ENCODE measurements at regions not wholly inside any gene's neighbourhood (a gene's known extent, or its start where the extent isn't known, plus 50 kb on each side); places are given as distances from the start of the nearest gene placed in this dataset.

GRCh38 chr7:40972426-40972825 is 730.5 kb downstream of the INHBA start:
- no peaks in the 10 kb centered on the region for H3K36me3 ChIP-seq (ENCODE audit: control insufficient read depth, insufficient read depth, low read length)
- DNase-seq (ENCODE audit: low read depth in 4 of 6, low spot score in 6 of 6): no peak

GRCh38 chr7:40969641-40970040 is 733.2 kb downstream of the INHBA start:
- H3K4me3 ChIP-seq (ENCODE audit: low read depth, low read length): no peak overlapping the region
- DNase-seq (ENCODE audit: low read depth in 4 of 6, low spot score in 6 of 6): no peak
- no CpG with 5 or more reads among the region's 1 CpG for WGBS (ENCODE audit: insufficient coverage)

More at GRCh38 chr7:40972426-40972825, 730.5 kb downstream of the INHBA start:
- Histone ChIP-seq H3K4me3 (ENCODE audit: low read depth, low read length) (no peak overlapping the region), H3K27me3 (ENCODE audit: control insufficient read depth, insufficient read depth, low read length) (no peaks in the 10 kb centered on the region), H3K9me3 (ENCODE audit: control insufficient read depth, insufficient read depth, low read length) (no peaks in the 10 kb centered on the region), H3K27ac (ENCODE audit: low read depth, low read length) (no peak overlapping the region), H3K4me1 (ENCODE audit: control insufficient read depth, insufficient read depth, low read length) (no peaks in the 10 kb centered on the region)
- 60% methylated on average over 1 of the region's 1 CpG for WGBS (ENCODE audit: insufficient coverage)

GRCh38 chr7:40966693-40967092 is 736.2 kb downstream of the INHBA start:
- no peaks in the 10 kb centered on the region for H3K4me1 ChIP-seq (ENCODE audit: control insufficient read depth, insufficient read depth, low read length)
- WGBS (ENCODE audit: insufficient coverage): 100% methylated on average over 2 of the region's 2 CpGs
- H3K27me3 ChIP-seq (ENCODE audit: control insufficient read depth, insufficient read depth, low read length): no peaks in the 10 kb centered on the region
- no peak overlapping the region for H3K27ac ChIP-seq (ENCODE audit: low read depth, low read length)
- no peak for DNase-seq (ENCODE audit: low read depth in 4 of 6, low spot score in 6 of 6)
- no peaks in the 10 kb centered on the region for H3K36me3 ChIP-seq (ENCODE audit: control insufficient read depth, insufficient read depth, low read length)
- no peak overlapping the region for H3K4me3 ChIP-seq (ENCODE audit: low read depth, low read length)
- no peaks in the 10 kb centered on the region for H3K9me3 ChIP-seq (ENCODE audit: control insufficient read depth, insufficient read depth, low read length)

More at GRCh38 chr7:40969641-40970040, 733.2 kb downstream of the INHBA start:
- Histone ChIP-seq H3K9me3 (ENCODE audit: control insufficient read depth, insufficient read depth, low read length) (no peaks in the 10 kb centered on the region), H3K36me3 (ENCODE audit: control insufficient read depth, insufficient read depth, low read length) (no peaks in the 10 kb centered on the region), H3K27me3 (ENCODE audit: control insufficient read depth, insufficient read depth, low read length) (no peaks in the 10 kb centered on the region), H3K27ac (ENCODE audit: low read depth, low read length) (no peak overlapping the region), H3K4me1 (ENCODE audit: control insufficient read depth, insufficient read depth, low read length) (no peaks in the 10 kb centered on the region)

GRCh38 chr7:40965774-40966173 is 737.1 kb downstream of the INHBA start:
- no peaks in the 10 kb centered on the region for H3K9me3 ChIP-seq (ENCODE audit: control insufficient read depth, insufficient read depth, low read length)
- DNase-seq (ENCODE audit: low read depth in 4 of 6, low spot score in 6 of 6): no peak
- no CpG with 5 or more reads among the region's 1 CpG for WGBS (ENCODE audit: insufficient coverage)
- no peaks in the 10 kb centered on the region for H3K27me3 ChIP-seq (ENCODE audit: control insufficient read depth, insufficient read depth, low read length)
- H3K4me3 ChIP-seq (ENCODE audit: low read depth, low read length): no peak overlapping the region
- no peaks in the 10 kb centered on the region for H3K36me3 ChIP-seq (ENCODE audit: control insufficient read depth, insufficient read depth, low read length)
- no peak overlapping the region for H3K27ac ChIP-seq (ENCODE audit: low read depth, low read length)
- no peaks in the 10 kb centered on the region for H3K4me1 ChIP-seq (ENCODE audit: control insufficient read depth, insufficient read depth, low read length)

- H3K4me3 ChIP-seq (ENCODE audit: low read depth, low read length): no peak overlapping the region
- no peak overlapping the region for H3K27ac ChIP-seq (ENCODE audit: low read depth, low read length)
- WGBS (ENCODE audit: insufficient coverage): 0% methylated on average over 1 of the region's 1 CpG
- H3K36me3 ChIP-seq (ENCODE audit: control insufficient read depth, insufficient read depth, low read length): no peaks in the 10 kb centered on the region
- H3K4me1 ChIP-seq (ENCODE audit: control insufficient read depth, insufficient read depth, low read length): no peaks in the 10 kb centered on the region
- no peaks in the 10 kb centered on the region for H3K27me3 ChIP-seq (ENCODE audit: control insufficient read depth, insufficient read depth, low read length)
- H3K9me3 ChIP-seq (ENCODE audit: control insufficient read depth, insufficient read depth, low read length): no peaks in the 10 kb centered on the region
- no peak for DNase-seq (ENCODE audit: low read depth in 4 of 6, low spot score in 6 of 6)
Measured at GRCh38 chr7:40965016-40965415, 737.9 kb downstream of the INHBA start.

- Histone ChIP-seq H3K36me3 (ENCODE audit: control insufficient read depth, insufficient read depth, low read length) (no peaks in the 10 kb centered on the region), H3K27ac (ENCODE audit: low read depth, low read length) (no peak overlapping the region)
Measured at GRCh38 chr7:40964610-40965009, 738.3 kb downstream of the INHBA start.

GRCh38 chr7:40959955-40960354 is 742.9 kb downstream of the INHBA start:
- no peak overlapping the region for H3K27ac ChIP-seq (ENCODE audit: low read depth, low read length)
- 71% methylated on average over 1 of the region's 1 CpG for WGBS (ENCODE audit: insufficient coverage)
- DNase-seq (ENCODE audit: low read depth in 4 of 6, low spot score in 6 of 6): no peak

More at GRCh38 chr7:40964610-40965009, 738.3 kb downstream of the INHBA start:
- Histone ChIP-seq H3K4me1 (ENCODE audit: control insufficient read depth, insufficient read depth, low read length) (no peaks in the 10 kb centered on the region), H3K9me3 (ENCODE audit: control insufficient read depth, insufficient read depth, low read length) (no peaks in the 10 kb centered on the region), H3K4me3 (ENCODE audit: low read depth, low read length) (no peak overlapping the region), H3K27me3 (ENCODE audit: control insufficient read depth, insufficient read depth, low read length) (no peaks in the 10 kb centered on the region)
- no peak for DNase-seq (ENCODE audit: low read depth in 4 of 6, low spot score in 6 of 6)
- no CpG with 5 or more reads among the region's 2 CpGs for WGBS (ENCODE audit: insufficient coverage)

GRCh38 chr7:40948239-40948638 is 754.7 kb downstream of the INHBA start:
- Histone ChIP-seq H3K4me3 (ENCODE audit: low read depth, low read length) (no peak overlapping the region), H3K27ac (ENCODE audit: low read depth, low read length) (no peak overlapping the region), H3K9me3 (ENCODE audit: control insufficient read depth, insufficient read depth, low read length) (peaks cover 7% of the 10 kb centered on the region), H3K4me1 (ENCODE audit: control insufficient read depth, insufficient read depth, low read length) (no peaks in the 10 kb centered on the region), H3K36me3 (ENCODE audit: control insufficient read depth, insufficient read depth, low read length) (no peaks in the 10 kb centered on the region), H3K27me3 (ENCODE audit: control insufficient read depth, insufficient read depth, low read length) (no peaks in the 10 kb centered on the region)
- DNase-seq (ENCODE audit: low read depth in 4 of 6, low spot score in 6 of 6): no peak
- no CpG with 5 or more reads among the region's 5 CpGs for WGBS (ENCODE audit: insufficient coverage)

More at GRCh38 chr7:40959955-40960354, 742.9 kb downstream of the INHBA start:
- no peaks in the 10 kb centered on the region for H3K27me3 ChIP-seq (ENCODE audit: control insufficient read depth, insufficient read depth, low read length)
- no peaks in the 10 kb centered on the region for H3K36me3 ChIP-seq (ENCODE audit: control insufficient read depth, insufficient read depth, low read length)
- H3K9me3 ChIP-seq (ENCODE audit: control insufficient read depth, insufficient read depth, low read length): no peaks in the 10 kb centered on the region
- H3K4me1 ChIP-seq (ENCODE audit: control insufficient read depth, insufficient read depth, low read length): no peaks in the 10 kb centered on the region
- H3K4me3 ChIP-seq (ENCODE audit: low read depth, low read length): no peak overlapping the region

GRCh38 chr7:40947566-40947965 is 755.3 kb downstream of the INHBA start:
- no peak overlapping the region for H3K4me3 ChIP-seq (ENCODE audit: low read depth, low read length)
- no peak overlapping the region for H3K27ac ChIP-seq (ENCODE audit: low read depth, low read length)
- peaks cover 7% of the 10 kb centered on the region for H3K9me3 ChIP-seq (ENCODE audit: control insufficient read depth, insufficient read depth, low read length)
- no peaks in the 10 kb centered on the region for H3K36me3 ChIP-seq (ENCODE audit: control insufficient read depth, insufficient read depth, low read length)
- no peaks in the 10 kb centered on the region for H3K27me3 ChIP-seq (ENCODE audit: control insufficient read depth, insufficient read depth, low read length)
- no peak for DNase-seq (ENCODE audit: low read depth in 4 of 6, low spot score in 6 of 6)
- H3K4me1 ChIP-seq (ENCODE audit: control insufficient read depth, insufficient read depth, low read length): no peaks in the 10 kb centered on the region

GRCh38 chr7:40946549-40946948 is 756.3 kb downstream of the INHBA start:
- H3K9me3 ChIP-seq (ENCODE audit: control insufficient read depth, insufficient read depth, low read length): peaks cover 7% of the 10 kb centered on the region
- no peak overlapping the region for H3K4me3 ChIP-seq (ENCODE audit: low read depth, low read length)
- H3K4me1 ChIP-seq (ENCODE audit: control insufficient read depth, insufficient read depth, low read length): no peaks in the 10 kb centered on the region
- H3K36me3 ChIP-seq (ENCODE audit: control insufficient read depth, insufficient read depth, low read length): no peaks in the 10 kb centered on the region
- DNase-seq (ENCODE audit: low read depth in 4 of 6, low spot score in 6 of 6): no peak
- H3K27ac ChIP-seq (ENCODE audit: low read depth, low read length): no peak overlapping the region
- WGBS (ENCODE audit: insufficient coverage): no CpG with 5 or more reads among the region's 1 CpG
- no peaks in the 10 kb centered on the region for H3K27me3 ChIP-seq (ENCODE audit: control insufficient read depth, insufficient read depth, low read length)
